PC-3 (cell line): ENCODE measurements at regions not wholly inside any gene's neighbourhood (a gene's known extent, or its start where the extent isn't known, plus 50 kb on each side); places are given as distances from the start of the nearest gene placed in this dataset.
"Not testable (repeated sequence)": the region's sequence is repeated elsewhere in the genome, so short reads cannot be mapped to it uniquely, and the experiment has no call there.

Experiments
- ATAC-seq: fragments of 200-7000 bp; cut with Tn5 transposase; 2 replicates; pipeline ENCODE4 v1.9.1; 2020; ENCODE audit warnings: mild to moderate bottlenecking, moderate library complexity
- BruUV-seq: library from RNA; stranded (reverse); fragments of 400-500 nt; replicated peaks from 2 replicates; lab custom pipeline; 2021; lab: Mats Ljungman, UMichigan
- CTCF ChIA-PET: fragments of 300-600 bp; sonication (Branson Sonifier 250); formaldehyde crosslinking; loops from one replicate; lab custom pipeline; 2022; ENCODE audit warnings: antibody characterized with exemption; lab: Charles Lee
- POLR2A ChIA-PET: fragments of 300-600 bp; sonication (Branson Sonifier 250); formaldehyde crosslinking; loops from one replicate; lab custom pipeline; 2022; ENCODE audit warnings: antibody characterized with exemption; ENCODE audit not compliant: unreplicated experiment; lab: Charles Lee
- DNase-seq: peaks from one replicate; pipeline ENCODE4 v3.0.0-alpha.2; 2015
- H2AFZ ChIP-seq: fragments of 300-600 bp; sonication (generic); 2 replicates; pipeline ENCODE4 v1.6.0; 2016; ENCODE audit warnings: antibody characterized with exemption, low read length
- H3F3A ChIP-seq: fragments of 300-600 bp; sonication (generic); one replicate; pipeline ENCODE4 v1.6.0; 2017; ENCODE audit warnings: antibody characterized with exemption, low read length, control low read depth, mild to moderate bottlenecking; ENCODE audit not compliant: unreplicated experiment
- H3K27ac ChIP-seq: fragments of 300-600 bp; sonication (generic); 2 replicates; pipeline ENCODE4 v1.5.1; 2016; ENCODE audit warnings: mild to moderate bottlenecking, low read length
- H3K27me3 ChIP-seq: fragments of 300-600 bp; sonication (generic); 2 replicates; pipeline ENCODE4 v1.6.1; 2016; ENCODE audit warnings: low read length, mixed read lengths
- H3K36me3 ChIP-seq: fragments of 300-600 bp; sonication (generic); 2 replicates; pipeline ENCODE4 v1.6.1; 2016; ENCODE audit warnings: low read depth, mixed run types, low read length, mixed read lengths
- H3K4me1 ChIP-seq: fragments of 300-600 bp; sonication (generic); 2 replicates; pipeline ENCODE4 v1.5.1; 2016; ENCODE audit warnings: low read length; ENCODE audit not compliant: insufficient read depth
- H3K4me2 ChIP-seq: fragments of 300-600 bp; sonication (generic); 2 replicates; pipeline ENCODE4 v1.6.0; 2016; ENCODE audit warnings: low read length
- H3K4me3 ChIP-seq: fragments of 300-600 bp; sonication (generic); 2 replicates; pipeline ENCODE4 v1.5.1; 2016; ENCODE audit warnings: mild to moderate bottlenecking, low read length, mixed read lengths
- H3K79me2 ChIP-seq: fragments of 300-600 bp; sonication (generic); 2 replicates; pipeline ENCODE4 v1.6.1; 2017; ENCODE audit warnings: low read length, mixed read lengths
- H3K9ac ChIP-seq: fragments of 300-600 bp; sonication (generic); 2 replicates; pipeline ENCODE4 v1.6.0; 2016; ENCODE audit warnings: mild to moderate bottlenecking, low read length
- H3K9me2 ChIP-seq: fragments of 300-600 bp; sonication (generic); replicated peaks from 2 replicates; pipeline ENCODE4 v1.6.1; 2016; ENCODE audit warnings: mixed run types, low read length, mixed read lengths
- H3K9me3 ChIP-seq: fragments of 300-600 bp; sonication (generic); 2 replicates; pipeline ENCODE4 v1.6.1; 2016; ENCODE audit warnings: low read length, mixed read lengths
- H4K20me1 ChIP-seq: fragments of 300-600 bp; sonication (generic); 2 replicates; pipeline ENCODE4 v1.6.1; 2016; ENCODE audit warnings: low read length, mixed read lengths
- EZH2 ChIP-seq: fragments of 300-600 bp; sonication (generic); IDR thresholded peaks from one replicate; pipeline ENCODE4 v1.6.1; 2017; ENCODE audit warnings: antibody characterized with exemption, mild to moderate bottlenecking, low read length; ENCODE audit not compliant: unreplicated experiment
- EZH2phosphoT487 ChIP-seq: fragments of 300-600 bp; sonication (generic); IDR thresholded peaks from 2 replicates; pipeline ENCODE4 v1.6.1; 2018; ENCODE audit warnings: mild to moderate bottlenecking, antibody characterized with exemption, low read length, borderline replicate concordance
- intact Hi-C: fragments of 100-400 bp; cut with micrococcal nuclease; formaldehyde crosslinking; loops from 2 replicates; pipeline ENCODE4 v1.9.0; 2023
- TF ChIP-seq, protein P1 (sequence below): fragments of 300-600 bp; sonication (generic); conservative IDR thresholded peaks from 2 replicates; pipeline ENCODE4 v1.5.1; 2017; ENCODE audit warnings: antibody characterized with exemption, low read depth, mild to moderate bottlenecking, low read length

DNA sequence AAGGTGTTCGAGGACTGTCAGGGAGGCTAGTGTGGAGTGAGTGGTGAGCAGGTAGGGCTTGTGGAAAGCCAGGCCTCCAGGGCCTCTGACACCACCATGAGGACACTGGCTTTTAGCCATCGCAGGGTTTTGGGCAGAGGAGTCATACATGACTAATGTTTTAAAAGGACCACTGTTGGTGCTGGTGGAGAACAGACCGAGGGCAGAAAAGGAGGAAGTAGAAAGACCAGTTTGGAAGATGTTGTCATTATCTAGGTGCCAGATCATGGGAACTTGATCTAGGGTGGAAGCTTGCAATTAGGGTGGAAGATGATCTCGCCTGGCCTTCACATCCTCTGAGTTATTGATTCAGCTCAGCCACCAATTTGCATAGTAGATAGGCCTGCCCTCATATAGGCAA is 144.2 kb downstream of the C12orf75 start:
- Histone ChIP-seq H3K9me3 (no peaks in the 10 kb centered on the region), H3K4me3 (no peak overlapping the region), H3K4me2 (no peak overlapping the region), H2AFZ (no peak overlapping the region), H3K9ac (no peak overlapping the region), H3K27ac (peak overlapping the region; percentile 37), H4K20me1 (no peaks in the 10 kb centered on the region), H3K36me3 (no peaks in the 10 kb centered on the region), H3K79me2 (no peaks in the 10 kb centered on the region), H3K4me1 (peaks cover 12% of the 10 kb centered on the region), H3K27me3 (no peaks in the 10 kb centered on the region), H3K9me2 (no peaks in the 10 kb centered on the region), H3F3A (no peaks in the 10 kb centered on the region)
- ATAC-seq = peak; percentile 80
- peak; percentile 97 for DNase-seq
- TF ChIP-seq EZH2phosphoT487 = no peak
- ChIA-PET CTCF (no interaction called here), POLR2A (no interaction called here)
- BruUV-seq = no TSS peak
- intact Hi-C loops = no loop called here

DNA sequence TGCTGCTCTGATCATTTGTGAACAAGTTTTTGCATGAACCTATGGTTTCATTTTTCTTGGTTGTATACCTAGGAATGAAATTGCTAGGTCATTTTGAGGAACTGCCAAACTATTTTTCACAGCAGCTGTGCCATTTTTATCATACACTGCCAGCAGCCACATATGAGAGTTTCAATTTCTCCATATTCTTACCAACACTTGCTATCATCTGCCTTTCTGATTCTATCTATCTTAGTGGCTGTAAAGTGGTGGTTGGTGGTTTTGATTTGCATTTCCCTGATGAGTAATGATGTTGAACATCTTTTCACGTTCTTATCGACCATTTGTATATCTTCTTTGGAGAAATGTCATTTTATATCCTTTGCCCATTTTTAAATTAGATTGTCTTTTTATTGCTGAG is 146.1 kb downstream of the C12orf75 start:
- peaks cover 12% of the 10 kb centered on the region for H3K4me1 ChIP-seq
- H2AFZ ChIP-seq = no peak overlapping the region
- ATAC-seq (no peak), DNase-seq (no peak)
- no peaks in the 10 kb centered on the region for H3K9me2 ChIP-seq
- intact Hi-C loops = no loop called here
- H3K4me2 ChIP-seq = no peak overlapping the region
- no peaks in the 10 kb centered on the region for H3K79me2 ChIP-seq
- no peaks in the 10 kb centered on the region for H3K36me3 ChIP-seq
- no peaks in the 10 kb centered on the region for H3F3A ChIP-seq
- TF ChIP-seq EZH2phosphoT487 (no peak), EZH2 (no peak)
- TF ChIP-seq, protein P1, sequence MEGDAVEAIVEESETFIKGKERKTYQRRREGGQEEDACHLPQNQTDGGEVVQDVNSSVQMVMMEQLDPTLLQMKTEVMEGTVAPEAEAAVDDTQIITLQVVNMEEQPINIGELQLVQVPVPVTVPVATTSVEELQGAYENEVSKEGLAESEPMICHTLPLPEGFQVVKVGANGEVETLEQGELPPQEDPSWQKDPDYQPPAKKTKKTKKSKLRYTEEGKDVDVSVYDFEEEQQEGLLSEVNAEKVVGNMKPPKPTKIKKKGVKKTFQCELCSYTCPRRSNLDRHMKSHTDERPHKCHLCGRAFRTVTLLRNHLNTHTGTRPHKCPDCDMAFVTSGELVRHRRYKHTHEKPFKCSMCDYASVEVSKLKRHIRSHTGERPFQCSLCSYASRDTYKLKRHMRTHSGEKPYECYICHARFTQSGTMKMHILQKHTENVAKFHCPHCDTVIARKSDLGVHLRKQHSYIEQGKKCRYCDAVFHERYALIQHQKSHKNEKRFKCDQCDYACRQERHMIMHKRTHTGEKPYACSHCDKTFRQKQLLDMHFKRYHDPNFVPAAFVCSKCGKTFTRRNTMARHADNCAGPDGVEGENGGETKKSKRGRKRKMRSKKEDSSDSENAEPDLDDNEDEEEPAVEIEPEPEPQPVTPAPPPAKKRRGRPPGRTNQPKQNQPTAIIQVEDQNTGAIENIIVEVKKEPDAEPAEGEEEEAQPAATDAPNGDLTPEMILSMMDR = no peak
- no peak overlapping the region for H3K4me3 ChIP-seq
- H3K9me3 ChIP-seq = no peaks in the 10 kb centered on the region
- ChIA-PET POLR2A (no interaction called here), CTCF (no interaction called here)
- no peak overlapping the region for H3K27ac ChIP-seq
- H3K9ac ChIP-seq = no peak overlapping the region
- no TSS peak for BruUV-seq
- no peaks in the 10 kb centered on the region for H4K20me1 ChIP-seq
- no peaks in the 10 kb centered on the region for H3K27me3 ChIP-seq

DNA sequence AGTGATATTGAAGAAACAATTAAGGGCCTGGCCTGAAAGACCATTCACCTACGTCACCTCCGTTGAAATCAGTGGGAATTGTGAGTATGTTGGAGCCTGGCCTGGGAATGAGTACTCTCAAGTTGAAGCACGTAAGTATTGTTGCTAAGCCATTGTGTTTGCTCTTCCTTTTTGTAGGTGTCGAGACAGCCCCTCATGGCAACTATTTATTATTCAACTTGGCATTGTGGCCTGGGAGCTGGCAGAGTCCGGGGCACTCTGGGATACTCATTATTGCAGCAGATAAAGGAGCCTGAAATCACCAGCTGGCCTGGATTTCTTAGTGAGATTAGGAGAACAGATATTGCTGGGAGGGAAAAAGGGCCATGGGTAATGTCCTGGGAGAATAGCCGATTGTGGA is 147.4 kb downstream of the C12orf75 start:
- Histone ChIP-seq H3K9ac (no peak overlapping the region), H2AFZ (no peak overlapping the region), H3K36me3 (no peaks in the 10 kb centered on the region), H3K4me3 (no peak overlapping the region), H3K9me2 (no peaks in the 10 kb centered on the region), H3K27me3 (no peaks in the 10 kb centered on the region), H3K27ac (no peak overlapping the region), H3F3A (no peaks in the 10 kb centered on the region), H3K4me1 (peaks cover 12% of the 10 kb centered on the region), H3K9me3 (no peaks in the 10 kb centered on the region), H3K4me2 (no peak overlapping the region), H4K20me1 (no peaks in the 10 kb centered on the region), H3K79me2 (no peaks in the 10 kb centered on the region)
- ChIA-PET CTCF (no interaction called here), POLR2A (no interaction called here)
- no peak for DNase-seq
- no peak for ATAC-seq
- BruUV-seq = no TSS peak
- intact Hi-C loops = no loop called here
- TF ChIP-seq EZH2phosphoT487 = no peak
- TF ChIP-seq, protein P1 = no peak
- TF ChIP-seq EZH2 = no peak

DNA sequence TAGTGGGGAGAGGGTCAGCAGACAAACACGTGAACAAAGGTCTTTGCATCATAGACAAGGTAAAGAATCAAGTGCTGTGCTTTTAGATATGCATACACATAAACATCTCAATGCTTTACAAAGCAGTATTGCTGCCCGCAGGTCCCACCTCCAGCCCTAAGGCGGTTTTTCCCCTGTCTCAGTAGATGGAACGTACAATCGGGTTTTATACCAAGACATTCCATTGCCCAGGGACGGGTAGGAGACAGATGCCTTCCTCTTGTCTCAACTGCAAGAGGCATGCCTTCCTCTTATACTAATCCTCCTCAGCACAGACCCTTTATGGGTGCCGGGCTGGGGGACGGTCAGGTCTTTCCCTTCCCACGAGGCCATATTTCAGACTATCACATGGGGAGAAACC is 148.3 kb downstream of the C12orf75 start:
- H3K79me2 ChIP-seq, H3K9me3 ChIP-seq, BruUV-seq, H3K4me2 ChIP-seq, H3F3A ChIP-seq, H3K27me3 ChIP-seq, H3K36me3 ChIP-seq, H3K9ac ChIP-seq, H2AFZ ChIP-seq, H4K20me1 ChIP-seq, CTCF ChIA-PET, H3K9me2 ChIP-seq, H3K4me3 ChIP-seq, intact Hi-C loops, POLR2A ChIA-PET, DNase-seq, ATAC-seq, H3K27ac ChIP-seq: not testable (repeated sequence)
- H3K4me1 ChIP-seq = peaks cover 12% of the 10 kb centered on the region
